Neural cell (in vitro differentiated cells): ENCODE measurements at regions not wholly inside any gene's neighbourhood (a gene's known extent, or its start where the extent isn't known, plus 50 kb on each side); places are given as distances from the start of the nearest gene placed in this dataset.

Experiments used
- H2AFZ ChIP-seq: fragments of 200-600, 300-800 bp; sonication (generic), shearing (Covaris generic); 2 replicates; pipeline ENCODE4 v1.6.0; 2014; ENCODE audit warnings: low read depth, mild to moderate bottlenecking, antibody characterized with exemption, low read length, moderate library complexity
- H3F3A ChIP-seq: fragments of 200-600 bp; shearing (Covaris generic); 2 replicates; pipeline ENCODE4 v1.6.1; 2016; ENCODE audit warnings: mild to moderate bottlenecking, moderate library complexity, mixed read lengths, antibody characterized with exemption, low read length; ENCODE audit not compliant: insufficient read depth, poor library complexity, severe bottlenecking
- H3K27ac ChIP-seq: fragments of 200-600, 300-800 bp; sonication (generic), shearing (Covaris generic); 2 replicates; pipeline ENCODE4 v1.5.1; 2014; ENCODE audit warnings: mild to moderate bottlenecking, low read length, moderate library complexity
- H3K27me3 ChIP-seq: fragments of 300-800, 200-600 bp; sonication (generic), shearing (Covaris generic); 2 replicates; pipeline ENCODE4 v1.6.0; 2014; ENCODE audit warnings: mild to moderate bottlenecking, low read depth, low read length, moderate library complexity; ENCODE audit not compliant: insufficient read depth
- H3K36me3 ChIP-seq: fragments of 300-800, 200-600 bp; sonication (generic), shearing (Covaris generic); 2 replicates; pipeline ENCODE4 v1.5.1; 2014; ENCODE audit warnings: mild to moderate bottlenecking, antibody characterized with exemption, low read length, moderate library complexity; ENCODE audit not compliant: insufficient read depth
- H3K4me2 ChIP-seq: fragments of 300-800, 200-600 bp; sonication (generic), shearing (Covaris generic); 2 replicates; pipeline ENCODE4 v1.6.0; 2014; ENCODE audit warnings: mild to moderate bottlenecking, low read length
- H3K4me3 ChIP-seq: fragments of 300-800, 200-600 bp; sonication (generic), shearing (Covaris generic); 2 replicates; pipeline ENCODE4 v1.5.1; 2014; ENCODE audit warnings: mild to moderate bottlenecking, low read length, moderate library complexity
- H3K79me2 ChIP-seq: fragments of 200-600 bp; shearing (Covaris generic); replicated peaks from 2 replicates; pipeline ENCODE4 v1.6.0; 2014; ENCODE audit warnings: mild to moderate bottlenecking, low read length, moderate library complexity; ENCODE audit not compliant: insufficient read depth
- H3K9ac ChIP-seq: fragments of 300-800, 200-600 bp; sonication (generic), shearing (Covaris generic); 2 replicates; pipeline ENCODE4 v1.6.1; 2016; ENCODE audit warnings: mild to moderate bottlenecking, low read length, mixed read lengths
- H3K9me2 ChIP-seq: fragments of 200-600 bp; shearing (Covaris generic); 2 replicates; pipeline ENCODE4 v1.6.1; 2016; ENCODE audit warnings: mild to moderate bottlenecking, low read length, mixed read lengths; ENCODE audit not compliant: insufficient read depth
- H3K9me3 ChIP-seq: fragments of 200-600, 300-800 bp; sonication (generic), shearing (Covaris generic); 2 replicates; pipeline ENCODE4 v1.6.1; 2016; ENCODE audit warnings: mild to moderate bottlenecking, mixed run types, low read length, moderate library complexity, mixed read lengths
- H4K20me1 ChIP-seq: fragments of 200-600 bp; shearing (Covaris generic); 2 replicates; pipeline ENCODE4 v1.6.1; 2016; ENCODE audit warnings: mild to moderate bottlenecking, mixed run types; ENCODE audit not compliant: insufficient read depth
- CTCF ChIP-seq: fragments of 450-650 bp; IDR thresholded peaks from 2 replicates; pipeline ENCODE4 v1.5.1; 2014; ENCODE audit warnings: antibody characterized with exemption, mild to moderate bottlenecking, moderate library complexity; ENCODE audit not compliant: poor library complexity, severe bottlenecking
- EP300 ChIP-seq: fragments of 450-650 bp; conservative IDR thresholded peaks from 2 replicates; pipeline ENCODE4 v1.6.1; 2014; ENCODE audit warnings: antibody characterized with exemption, mild to moderate bottlenecking, moderate library complexity; ENCODE audit not compliant: poor library complexity, severe bottlenecking
- EZH2 ChIP-seq: fragments of 200-600, 300-800 bp; shearing (Covaris generic), sonication (generic); IDR thresholded peaks from 2 replicates; pipeline ENCODE4 v1.6.1; 2014; ENCODE audit warnings: antibody characterized with exemption, low read length, borderline replicate concordance, mild to moderate bottlenecking; ENCODE audit not compliant: insufficient read depth, poor library complexity, severe bottlenecking
- MXI1 ChIP-seq: fragments of 450-650 bp; conservative IDR thresholded peaks from 2 replicates; pipeline ENCODE4 v1.6.1; 2014; ENCODE audit warnings: antibody characterized with exemption, mild to moderate bottlenecking; ENCODE audit not compliant: poor library complexity, severe bottlenecking
- POLR2AphosphoS5 ChIP-seq: IDR thresholded peaks from 2 replicates; pipeline ENCODE4 v1.6.1; 2012
- RAD21 ChIP-seq: fragments of 450-650 bp; conservative IDR thresholded peaks from 2 replicates; pipeline ENCODE4 v1.6.1; 2014; ENCODE audit warnings: antibody characterized with exemption, mild to moderate bottlenecking, moderate library complexity
- REST ChIP-seq: IDR thresholded peaks from 2 replicates; pipeline ENCODE4 v1.6.1; 2012; ENCODE audit warnings: borderline replicate concordance
- SMC3 ChIP-seq: fragments of 450-650 bp; conservative IDR thresholded peaks from 2 replicates; pipeline ENCODE4 v1.6.1; 2014; ENCODE audit warnings: antibody characterized with exemption, mild to moderate bottlenecking, moderate library complexity; ENCODE audit not compliant: poor library complexity
- TAF1 ChIP-seq: IDR thresholded peaks from 2 replicates; pipeline ENCODE4 v1.6.1; 2012; ENCODE audit warnings: low read depth

GRCh38 chr4:138697851-138698250, 317.7 kb upstream of the NOCT start:
- Histone ChIP-seq H3K4me2 (no peak overlapping the region), H3K9ac (no peak overlapping the region), H3K79me2 (no peaks in the 10 kb centered on the region), H3F3A (no peaks in the 10 kb centered on the region), H3K36me3 (no peaks in the 10 kb centered on the region), H3K27me3 (no peaks in the 10 kb centered on the region), H4K20me1 (no peaks in the 10 kb centered on the region), H3K9me3 (no peaks in the 10 kb centered on the region), H3K4me3 (no peak overlapping the region), H2AFZ (no peak overlapping the region), H3K9me2 (no peaks in the 10 kb centered on the region), H3K27ac (no peak overlapping the region)
- TF ChIP-seq EZH2 = no peak
- no peak for TF ChIP-seq SMC3
- no peak for TF ChIP-seq EP300
- TF ChIP-seq MXI1 = no peak
- TF ChIP-seq REST = no peak
- TF ChIP-seq POLR2AphosphoS5 = no peak
- no peak for TF ChIP-seq CTCF
- no peak for TF ChIP-seq RAD21
- no peak for TF ChIP-seq TAF1

DNA sequence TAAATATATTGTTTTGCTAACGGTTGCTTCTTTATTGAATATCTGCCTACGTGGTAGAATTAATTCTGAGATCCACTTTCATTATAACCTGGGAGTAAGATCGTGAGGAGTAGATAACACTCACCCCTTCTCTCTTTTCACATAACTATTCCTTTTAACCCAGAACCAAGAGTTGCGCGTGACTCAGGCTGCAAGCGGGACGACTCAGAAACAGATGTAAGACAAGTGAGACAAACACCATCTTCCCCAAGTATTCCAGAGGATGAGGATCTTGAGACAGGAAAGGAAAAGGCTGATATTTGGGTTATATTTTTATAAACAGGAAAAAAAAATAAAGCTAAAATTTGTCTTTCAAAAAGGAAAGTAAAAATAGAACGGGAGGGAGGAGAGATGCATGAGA, 318.8 kb upstream of the NOCT start:
- Histone ChIP-seq H3K4me2 (no peak overlapping the region), H3K9me2 (no peaks in the 10 kb centered on the region), H4K20me1 (no peaks in the 10 kb centered on the region), H3K27me3 (no peaks in the 10 kb centered on the region), H3K4me3 (no peak overlapping the region), H3K9ac (no peak overlapping the region), H3K9me3 (no peaks in the 10 kb centered on the region), H3K36me3 (no peaks in the 10 kb centered on the region), H3F3A (no peaks in the 10 kb centered on the region), H3K79me2 (no peaks in the 10 kb centered on the region), H3K27ac (no peak overlapping the region), H2AFZ (no peak overlapping the region)
- TF ChIP-seq REST = no peak
- no peak for TF ChIP-seq MXI1
- TF ChIP-seq EZH2 = no peak
- TF ChIP-seq CTCF = no peak
- no peak for TF ChIP-seq TAF1
- TF ChIP-seq SMC3 = no peak
- no peak for TF ChIP-seq POLR2AphosphoS5
- no peak for TF ChIP-seq EP300
- TF ChIP-seq RAD21 = no peak
